ENCODE measurements at regions not wholly inside any gene's neighbourhood (a gene's known extent, or its start where the extent isn't known, plus 50 kb on each side); places are given as distances from the start of the nearest gene placed in this dataset.

DNA sequence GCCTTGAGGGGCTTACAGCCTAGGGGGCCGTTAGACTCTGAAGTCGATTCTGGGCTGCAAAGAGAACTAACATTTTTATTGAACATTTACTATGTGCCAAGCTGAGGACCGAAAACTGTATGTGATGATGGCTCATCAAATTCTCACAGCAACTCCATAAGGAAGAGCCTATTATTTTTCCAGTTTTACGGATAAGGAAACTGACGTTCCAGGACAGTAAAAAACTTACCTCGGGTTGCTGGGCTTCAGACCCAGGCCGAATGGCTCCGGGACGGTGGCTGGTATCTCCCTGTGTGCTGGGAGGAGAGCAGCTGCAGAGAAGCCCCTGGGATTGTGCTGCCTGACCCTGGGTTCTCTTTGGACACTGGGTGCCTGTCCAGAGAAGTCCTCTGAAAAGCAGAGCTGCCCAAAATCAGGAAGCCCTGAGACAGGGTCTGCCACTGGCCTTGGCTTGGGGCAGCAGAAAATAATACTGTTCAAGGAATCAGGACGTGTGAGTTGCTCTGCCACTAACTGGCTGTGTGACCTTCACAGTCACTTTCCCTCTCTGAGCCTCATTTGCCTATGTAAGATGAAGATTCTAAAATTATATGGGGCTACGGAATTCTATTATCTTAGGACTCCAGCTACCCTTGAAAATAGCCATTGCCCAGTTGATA is 116.3 kb upstream of the CPEB4 start:
- CTCF ChIA-PET: interaction anchor here in 1 of 2 donors (0.7 kb wide), 1 partner anchor 164 kb away, joined by 3 read pairs; no protein-coding TSS in a partner anchor
- Mint-ChIP-seq H3K4me3 (no peak overlapping the region), H3K9me3 (no peaks in the 10 kb centered on the region), H3K27ac (no peak overlapping the region), H3K36me3 (no peaks in the 10 kb centered on the region), H3K4me1 (no peaks in the 10 kb centered on the region), H3K27me3 (peaks cover 0 to 10% of the 10 kb centered on the region in 2 donors)
- H3K4me3 ChIP-seq (ENCODE audit: control insufficient read depth in 1 of 2, extremely low read depth in 1 of 2, low read length in 1 of 2): no peak overlapping the region
- no peak overlapping the region for H3K27ac ChIP-seq (ENCODE audit: low read length)
- no peaks in the 10 kb centered on the region for H3K36me3 ChIP-seq (ENCODE audit: control insufficient read depth in 2 of 2, extremely low read depth in 1 of 2, insufficient read depth in 1 of 2, low read length in 1 of 2)
- no peak for DNase-seq
- POLR2A ChIA-PET: no interaction called here
- no peaks in the 10 kb centered on the region for H3K4me1 ChIP-seq (ENCODE audit: control insufficient read depth in 1 of 2, extremely low read depth in 1 of 2, insufficient read depth in 2 of 2, low read length in 2 of 2)
- H3K27me3 ChIP-seq (replicated peaks in 1 of 2; ENCODE audit: control insufficient read depth in 2 of 2, extremely low read depth in 1 of 2, insufficient read depth in 2 of 2, low read length in 1 of 2): peaks cover 0 to 12% of the 10 kb centered on the region in 2 experiments
- WGBS (ENCODE audit: insufficient coverage): 81% methylated on average over 7 of the region's 11 CpGs
- H3K9me3 ChIP-seq: no peaks in the 10 kb centered on the region
- ATAC-seq (replicated peaks in 1 of 4): no peak

DNA sequence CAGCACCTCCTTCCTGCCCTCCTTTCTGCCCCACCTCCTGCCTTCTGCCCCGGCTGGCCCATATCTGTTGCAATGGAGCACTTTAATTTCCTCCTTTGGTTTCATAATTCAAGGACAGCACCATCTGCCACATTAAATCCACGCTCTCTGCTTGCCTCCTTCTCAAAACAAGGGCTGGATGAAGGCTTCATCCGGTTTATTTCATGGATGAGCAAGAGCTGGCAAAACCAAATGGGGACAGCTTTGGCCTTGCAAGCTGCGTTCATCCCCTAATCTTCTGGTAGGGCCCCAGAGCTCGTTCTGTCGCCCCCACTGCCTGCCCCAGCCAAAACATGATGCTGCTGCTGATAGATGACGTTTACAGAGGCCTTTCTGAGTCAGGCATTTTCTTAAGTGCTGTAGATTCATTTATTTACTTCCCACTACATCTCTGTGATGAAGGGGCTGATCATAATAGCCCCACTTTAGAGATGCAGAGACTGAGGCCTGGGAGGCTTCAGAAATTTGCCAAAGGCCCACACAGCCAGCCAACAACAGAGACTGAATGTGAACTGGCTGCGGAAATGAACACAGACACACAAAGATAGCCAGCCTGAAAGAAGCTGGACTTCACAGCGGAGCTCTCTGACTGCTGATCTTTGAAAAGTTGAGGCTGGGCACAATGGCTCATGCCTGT is 115.6 kb upstream of the CPEB4 start:
- Histone ChIP-seq H3K4me3 (ENCODE audit: control insufficient read depth in 1 of 2, extremely low read depth in 1 of 2, low read length in 1 of 2) (no peak overlapping the region), H3K27me3 (replicated peaks in 1 of 2; ENCODE audit: control insufficient read depth in 2 of 2, extremely low read depth in 1 of 2, insufficient read depth in 2 of 2, low read length in 1 of 2) (peaks cover 0 to 12% of the 10 kb centered on the region in 2 experiments), H3K9me3 (no peaks in the 10 kb centered on the region), H3K4me1 (ENCODE audit: control insufficient read depth in 1 of 2, extremely low read depth in 1 of 2, insufficient read depth in 2 of 2, low read length in 2 of 2) (no peaks in the 10 kb centered on the region), H3K36me3 (ENCODE audit: control insufficient read depth in 2 of 2, extremely low read depth in 1 of 2, insufficient read depth in 1 of 2, low read length in 1 of 2) (no peaks in the 10 kb centered on the region), H3K27ac (ENCODE audit: low read length) (no peak overlapping the region)
- H3K27me3 Mint-ChIP-seq: peaks cover 0 to 10% of the 10 kb centered on the region in 2 donors
- peaks cover 0 to 1% (median 0%) of the 10 kb centered on the region in 3 donors for H3K4me1 Mint-ChIP-seq
- no peak overlapping the region for H3K27ac Mint-ChIP-seq
- H3K36me3 Mint-ChIP-seq: no peaks in the 10 kb centered on the region
- ChIA-PET CTCF (interaction anchor here in 1 of 2 donors (0.7 kb wide), 1 partner anchor 164 kb away, joined by 3 read pairs; no protein-coding TSS in a partner anchor), POLR2A (no interaction called here)
- DNase-seq (no peak), ATAC-seq (replicated peaks in 1 of 4) (no peak)
- no peak overlapping the region for H3K4me3 Mint-ChIP-seq
- WGBS (ENCODE audit: insufficient coverage): 77% methylated on average over 7 of the region's 9 CpGs
- no peaks in the 10 kb centered on the region for H3K9me3 Mint-ChIP-seq

DNA sequence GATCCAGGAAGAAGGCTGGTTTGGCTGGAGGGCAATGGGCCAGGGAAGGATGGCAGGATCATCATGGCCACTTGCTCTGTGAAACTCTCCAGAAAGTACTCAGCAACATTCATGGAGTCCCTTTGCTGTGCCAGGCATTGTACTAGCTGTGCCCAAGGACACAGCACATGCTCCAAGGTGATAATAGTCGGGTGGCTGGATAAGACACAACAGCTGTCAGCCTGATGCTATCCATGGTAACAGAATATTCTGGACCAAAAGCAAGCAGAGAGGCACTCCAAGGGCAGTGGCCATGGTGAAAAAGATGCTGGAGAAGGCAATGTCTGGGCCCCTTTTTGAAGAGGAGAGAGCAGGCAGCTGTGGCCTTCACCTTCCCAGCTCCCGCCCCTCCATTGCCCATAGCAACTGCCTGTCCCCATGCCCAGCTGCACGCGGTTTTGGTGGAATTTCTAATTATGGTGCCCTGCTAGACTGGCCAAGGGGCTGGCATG is 113.8 kb upstream of the CPEB4 start:
- Mint-ChIP-seq H3K4me1 (peaks cover 0 to 8% (median 5%) of the 10 kb centered on the region in 3 donors), H3K27me3 (peaks cover 0 to 10% of the 10 kb centered on the region in 2 donors), H3K4me3 (no peak overlapping the region), H3K9me3 (no peaks in the 10 kb centered on the region), H3K27ac (no peak overlapping the region), H3K36me3 (no peaks in the 10 kb centered on the region)
- Histone ChIP-seq H3K36me3 (ENCODE audit: control insufficient read depth in 2 of 2, extremely low read depth in 1 of 2, insufficient read depth in 1 of 2, low read length in 1 of 2) (no peaks in the 10 kb centered on the region), H3K4me3 (ENCODE audit: control insufficient read depth in 1 of 2, extremely low read depth in 1 of 2, low read length in 1 of 2) (no peak overlapping the region), H3K27me3 (replicated peaks in 1 of 2; ENCODE audit: control insufficient read depth in 2 of 2, extremely low read depth in 1 of 2, insufficient read depth in 2 of 2, low read length in 1 of 2) (peaks cover 0 to 12% of the 10 kb centered on the region in 2 experiments), H3K4me1 (ENCODE audit: control insufficient read depth in 1 of 2, extremely low read depth in 1 of 2, insufficient read depth in 2 of 2, low read length in 2 of 2) (no peaks in the 10 kb centered on the region), H3K9me3 (no peaks in the 10 kb centered on the region), H3K27ac (ENCODE audit: low read length) (no peak overlapping the region)
- DNase-seq (no peak), ATAC-seq (replicated peaks in 1 of 4) (no peak)
- CTCF ChIA-PET: no interaction called here
- POLR2A ChIA-PET: no interaction called here
- 94% methylated on average over 3 of the region's 4 CpGs for WGBS (ENCODE audit: insufficient coverage)

DNA sequence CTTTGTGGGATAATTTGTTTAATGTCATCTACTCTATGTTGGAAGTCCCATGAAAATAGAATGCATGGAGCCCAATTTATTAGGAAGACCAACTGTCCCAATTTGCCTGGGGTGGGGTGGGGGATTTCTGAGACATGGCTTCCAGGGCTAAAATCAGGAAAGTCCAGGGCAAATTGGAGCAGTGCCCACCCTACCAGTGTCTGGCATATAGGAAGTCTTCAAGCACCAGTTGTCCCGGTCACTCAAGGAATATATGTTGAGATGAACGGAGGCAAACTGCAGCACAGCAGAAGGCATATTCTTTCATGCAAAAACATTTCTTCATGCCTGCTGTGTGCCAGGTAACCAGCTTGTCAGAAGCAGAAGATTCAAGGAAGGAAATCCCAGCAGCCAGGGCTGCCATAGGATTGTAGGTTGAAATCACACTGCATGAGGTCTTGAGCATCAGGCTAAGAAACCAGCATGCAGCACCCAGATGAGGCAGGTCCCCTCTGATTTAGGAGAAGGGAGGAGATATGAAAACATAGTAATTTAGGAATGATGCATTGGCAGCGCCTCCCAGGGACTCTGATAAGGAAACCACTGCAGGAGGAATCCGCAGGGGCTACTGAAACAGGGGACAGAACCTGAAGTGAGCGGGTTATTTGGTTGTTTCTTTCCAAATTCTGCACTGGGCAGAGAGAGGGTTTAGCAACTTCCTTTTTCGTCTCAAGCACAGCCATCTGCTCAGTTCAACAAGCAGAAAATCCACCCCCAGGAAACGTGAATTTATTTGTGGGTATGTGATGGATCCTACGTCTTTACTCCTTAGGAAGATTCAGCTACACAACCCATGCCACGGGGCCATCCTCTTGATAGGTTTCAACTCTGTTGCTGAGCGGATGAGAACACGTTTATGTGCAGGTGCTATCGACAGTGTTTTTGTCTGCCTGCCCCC is 112.6 kb upstream of the CPEB4 start:
- peaks cover 0 to 4% of the 10 kb centered on the region in 2 donors for H3K27me3 Mint-ChIP-seq
- Histone ChIP-seq H3K36me3 (ENCODE audit: control insufficient read depth in 2 of 2, extremely low read depth in 1 of 2, insufficient read depth in 1 of 2, low read length in 1 of 2) (no peaks in the 10 kb centered on the region), H3K27ac (ENCODE audit: low read length) (no peak overlapping the region), H3K4me3 (ENCODE audit: control insufficient read depth in 1 of 2, extremely low read depth in 1 of 2, low read length in 1 of 2) (no peak overlapping the region), H3K4me1 (ENCODE audit: control insufficient read depth in 1 of 2, extremely low read depth in 1 of 2, insufficient read depth in 2 of 2, low read length in 2 of 2) (no peaks in the 10 kb centered on the region), H3K9me3 (no peaks in the 10 kb centered on the region), H3K27me3 (replicated peaks in 1 of 2; ENCODE audit: control insufficient read depth in 2 of 2, extremely low read depth in 1 of 2, insufficient read depth in 2 of 2, low read length in 1 of 2) (peaks cover 0 to 12% of the 10 kb centered on the region in 2 experiments)
- POLR2A ChIA-PET: no interaction called here
- H3K9me3 Mint-ChIP-seq: no peaks in the 10 kb centered on the region
- no peak for ATAC-seq (replicated peaks in 1 of 4)
- no peaks in the 10 kb centered on the region for H3K36me3 Mint-ChIP-seq
- CTCF ChIA-PET: no interaction called here
- WGBS (ENCODE audit: insufficient coverage): 55% methylated on average over 4 of the region's 12 CpGs
- no peak for DNase-seq
- H3K27ac Mint-ChIP-seq: no peak overlapping the region
- H3K4me1 Mint-ChIP-seq: peaks cover 0 to 8% (median 5%) of the 10 kb centered on the region in 3 donors
- no peak overlapping the region for H3K4me3 Mint-ChIP-seq

- ChIA-PET CTCF (no interaction called here), POLR2A (no interaction called here)
- Mint-ChIP-seq H3K9me3 (no peaks in the 10 kb centered on the region), H3K4me1 (peaks cover 11 to 17% (median 14%) of the 10 kb centered on the region in 3 donors), H3K4me3 (no peak overlapping the region), H3K27me3 (peaks cover 0 to 4% of the 10 kb centered on the region in 2 donors), H3K27ac (no peak overlapping the region), H3K36me3 (no peaks in the 10 kb centered on the region)
- Histone ChIP-seq H3K27ac (ENCODE audit: low read length) (no peak overlapping the region), H3K27me3 (replicated peaks in 1 of 2; ENCODE audit: control insufficient read depth in 2 of 2, extremely low read depth in 1 of 2, insufficient read depth in 2 of 2, low read length in 1 of 2) (peaks cover 0 to 3% of the 10 kb centered on the region in 2 experiments), H3K9me3 (no peaks in the 10 kb centered on the region), H3K4me1 (ENCODE audit: control insufficient read depth in 1 of 2, extremely low read depth in 1 of 2, insufficient read depth in 2 of 2, low read length in 2 of 2) (peaks cover under 1 to 2% of the 10 kb centered on the region in 2 experiments), H3K36me3 (ENCODE audit: control insufficient read depth in 2 of 2, extremely low read depth in 1 of 2, insufficient read depth in 1 of 2, low read length in 1 of 2) (no peaks in the 10 kb centered on the region), H3K4me3 (ENCODE audit: control insufficient read depth in 1 of 2, extremely low read depth in 1 of 2, low read length in 1 of 2) (no peak overlapping the region)
- DNase-seq: no peak
- 100% methylated on average over 3 of the region's 3 CpGs for WGBS (ENCODE audit: insufficient coverage)
- ATAC-seq (replicated peaks in 1 of 4): no peak
These were observed 111.0 kb upstream of the CPEB4 start for GRCh38 chr5:173777149-173777548.

DNA sequence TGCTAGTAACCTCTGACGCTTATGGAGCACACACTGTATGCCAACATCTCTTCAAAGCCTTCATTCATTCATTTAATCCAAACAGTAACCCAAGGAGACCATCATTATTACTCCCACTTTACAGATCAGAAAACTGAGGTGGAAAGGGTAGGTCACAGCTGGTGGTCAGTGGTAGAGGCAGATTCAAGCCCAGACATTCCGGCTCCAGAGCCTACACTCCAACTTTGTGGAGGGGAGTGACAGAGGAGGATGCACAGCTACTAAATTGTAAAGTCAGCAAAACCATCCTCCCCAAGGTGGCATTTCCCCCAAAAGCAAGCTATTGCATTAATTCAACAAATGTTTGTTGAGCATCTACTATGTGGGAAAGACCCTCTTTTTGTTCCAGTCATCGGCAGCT is 110.5 kb upstream of the CPEB4 start:
- Mint-ChIP-seq H3K9me3 (no peaks in the 10 kb centered on the region), H3K4me1 (peaks cover 16 to 23% (median 19%) of the 10 kb centered on the region in 3 donors), H3K4me3 (no peak overlapping the region), H3K27ac (no peak overlapping the region), H3K27me3 (peaks cover 0 to 4% of the 10 kb centered on the region in 2 donors), H3K36me3 (no peaks in the 10 kb centered on the region)
- H3K36me3 ChIP-seq (ENCODE audit: control insufficient read depth in 2 of 2, extremely low read depth in 1 of 2, insufficient read depth in 1 of 2, low read length in 1 of 2): no peaks in the 10 kb centered on the region
- DNase-seq: no peak
- ChIA-PET POLR2A (no interaction called here), CTCF (no interaction called here)
- WGBS (ENCODE audit: insufficient coverage): 90% methylated on average over 2 of the region's 3 CpGs
- H3K4me1 ChIP-seq (ENCODE audit: control insufficient read depth in 1 of 2, extremely low read depth in 1 of 2, insufficient read depth in 2 of 2, low read length in 2 of 2): peaks cover 3 to 5% of the 10 kb centered on the region in 2 experiments
- no peak for ATAC-seq (replicated peaks in 1 of 4)
- no peak overlapping the region for H3K27ac ChIP-seq (ENCODE audit: low read length)
- H3K27me3 ChIP-seq (replicated peaks in 1 of 2; ENCODE audit: control insufficient read depth in 2 of 2, extremely low read depth in 1 of 2, insufficient read depth in 2 of 2, low read length in 1 of 2): peaks cover 0 to 3% of the 10 kb centered on the region in 2 experiments
- H3K9me3 ChIP-seq: no peaks in the 10 kb centered on the region
- no peak overlapping the region for H3K4me3 ChIP-seq (ENCODE audit: control insufficient read depth in 1 of 2, extremely low read depth in 1 of 2, low read length in 1 of 2)

All from T-cell (primary cell).